Mononuclear cell (primary cell): ENCODE measurements at regions not wholly inside any gene's neighbourhood (a gene's known extent, or its start where the extent isn't known, plus 50 kb on each side); places are given as distances from the start of the nearest gene placed in this dataset.

Experiments
- H3K27me3 ChIP-seq: 2 replicates; pipeline ENCODE4 v1.6.0; 2011; ENCODE audit warnings: low read length, control low read depth; ENCODE audit not compliant: insufficient read depth
- H3K4me1 ChIP-seq: 2 replicates; pipeline ENCODE4 v1.5.1; 2011; ENCODE audit warnings: mild to moderate bottlenecking, low read length, control low read depth; ENCODE audit not compliant: insufficient read depth
- H3K4me3 ChIP-seq: 2 replicates; pipeline ENCODE4 v1.5.1; 2011; ENCODE audit warnings: mild to moderate bottlenecking, low read length, moderate library complexity
- H3K9me3 ChIP-seq: 2 replicates; pipeline ENCODE4 v1.5.1; 2011; ENCODE audit warnings: low read depth, mild to moderate bottlenecking, control low read depth, low read length

DNA sequence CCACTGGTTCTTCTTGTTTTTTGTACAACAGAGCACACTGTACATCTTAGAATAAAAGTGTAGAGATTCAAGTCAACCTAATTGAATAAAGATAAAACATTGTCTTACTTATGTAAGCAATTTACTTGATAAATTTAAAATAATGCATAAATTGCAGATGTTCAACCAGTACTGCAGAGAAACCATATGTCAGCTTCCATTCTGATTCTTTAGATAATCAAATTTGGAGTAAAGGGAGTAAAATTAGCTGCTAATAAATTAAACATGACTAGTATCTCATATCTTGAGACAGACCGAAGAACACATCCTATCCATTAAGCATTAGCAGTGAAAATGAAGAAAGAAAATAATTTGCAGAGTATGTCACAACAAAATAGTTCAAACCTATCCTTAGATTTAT, 261.2 kb downstream of the GASK1B start:
- no peaks in the 10 kb centered on the region for H3K4me1 ChIP-seq
- H3K27me3 ChIP-seq, result no peaks in the 10 kb centered on the region
- no peaks in the 10 kb centered on the region for H3K9me3 ChIP-seq
- no peak overlapping the region for H3K4me3 ChIP-seq

GRCh38 chr4:157908691-157909090, 264.1 kb downstream of the GASK1B start:
- Histone ChIP-seq H3K27me3 (no peaks in the 10 kb centered on the region), H3K4me1 (no peaks in the 10 kb centered on the region), H3K9me3 (no peaks in the 10 kb centered on the region), H3K4me3 (no peak overlapping the region)

- H3K27me3 ChIP-seq, result no peaks in the 10 kb centered on the region
- H3K4me3 ChIP-seq, result no peak overlapping the region
- H3K9me3 ChIP-seq, result no peaks in the 10 kb centered on the region
- no peaks in the 10 kb centered on the region for H3K4me1 ChIP-seq
Observed at GRCh38 chr4:157908031-157908430, 264.8 kb downstream of the GASK1B start.

GRCh38 chr4:157907226-157907946, 265.4 kb downstream of the GASK1B start:
- Histone ChIP-seq H3K4me3 (no peak overlapping the region), H3K27me3 (no peaks in the 10 kb centered on the region), H3K4me1 (no peaks in the 10 kb centered on the region), H3K9me3 (no peaks in the 10 kb centered on the region)

- H3K27me3 ChIP-seq, result no peaks in the 10 kb centered on the region
- no peaks in the 10 kb centered on the region for H3K4me1 ChIP-seq
- H3K4me3 ChIP-seq, result no peak overlapping the region
- H3K9me3 ChIP-seq, result no peaks in the 10 kb centered on the region
Observed at GRCh38 chr4:157898836-157899605, 273.8 kb downstream of the GASK1B start.

DNA sequence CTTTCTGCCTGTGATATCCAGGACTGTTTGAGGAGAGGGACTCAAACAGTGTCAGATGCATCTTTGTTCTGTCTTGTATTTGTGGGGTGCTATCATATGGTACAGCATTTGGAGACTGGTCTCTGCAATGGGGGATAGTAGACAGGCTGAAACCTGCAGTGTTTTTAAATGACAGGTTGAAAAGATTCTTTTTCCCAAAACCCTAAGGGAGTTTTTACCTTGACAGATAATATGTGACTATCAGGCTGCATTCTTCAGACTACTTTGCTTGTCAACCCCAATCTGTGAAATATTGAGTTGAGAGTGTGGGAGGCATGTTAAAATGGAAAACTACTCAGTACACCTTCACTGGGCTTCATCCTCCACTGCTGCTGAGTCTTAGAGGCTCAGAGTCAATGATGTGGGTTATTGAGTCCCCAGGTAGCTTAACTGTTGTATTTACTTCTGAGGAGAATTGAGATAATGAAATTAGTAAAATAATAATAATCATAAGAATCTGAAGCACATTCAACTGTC, 274.9 kb downstream of the GASK1B start:
- no peaks in the 10 kb centered on the region for H3K9me3 ChIP-seq

DNA sequence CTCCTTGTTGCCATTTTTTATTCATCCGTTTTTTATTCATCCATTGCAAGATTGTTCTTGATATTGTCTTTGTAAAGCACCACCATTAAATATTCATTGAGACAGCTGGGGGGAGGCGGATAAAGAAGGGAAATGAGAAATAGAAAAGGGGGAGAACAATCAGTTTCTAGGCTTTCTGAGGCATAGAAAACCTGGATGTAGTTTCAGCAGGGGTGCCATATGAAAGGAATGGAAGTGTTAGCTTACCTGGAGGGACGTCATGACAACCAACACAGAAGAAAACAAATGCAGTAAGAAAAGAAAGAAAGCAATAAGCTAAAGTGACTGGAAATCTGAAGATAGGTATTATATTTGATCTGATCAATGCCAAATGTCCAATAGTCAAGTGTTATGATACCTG, 276.1 kb downstream of the GASK1B start:
- H3K4me1 ChIP-seq, result no peaks in the 10 kb centered on the region
- H3K4me3 ChIP-seq, result no peak overlapping the region
- no peaks in the 10 kb centered on the region for H3K27me3 ChIP-seq
- no peaks in the 10 kb centered on the region for H3K9me3 ChIP-seq

More for the DNA sequence above, 274.9 kb downstream of the GASK1B start:
- Histone ChIP-seq H3K4me3 (no peak overlapping the region), H3K4me1 (no peaks in the 10 kb centered on the region), H3K27me3 (no peaks in the 10 kb centered on the region)

DNA sequence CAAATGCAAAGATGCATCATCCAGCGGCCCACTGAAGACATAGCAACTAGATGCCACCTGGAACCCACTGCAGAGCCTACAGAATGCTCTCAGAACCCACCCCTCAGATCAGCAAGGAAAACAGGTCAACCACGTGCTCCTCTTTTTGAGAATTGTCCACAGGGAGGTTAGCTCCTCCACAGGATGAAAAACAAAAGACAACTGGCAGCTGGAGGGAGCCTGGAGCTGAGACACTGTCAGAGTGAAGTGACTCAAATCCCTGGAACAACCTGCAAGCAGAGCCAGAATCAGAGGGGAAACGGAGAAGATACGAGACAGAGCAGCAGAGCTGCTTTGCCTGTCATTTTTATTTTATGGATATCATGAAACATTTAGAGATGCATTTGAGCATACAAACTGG, 277.6 kb downstream of the GASK1B start:
- no peaks in the 10 kb centered on the region for H3K4me1 ChIP-seq
- H3K4me3 ChIP-seq, result no peak overlapping the region
- no peaks in the 10 kb centered on the region for H3K27me3 ChIP-seq
- H3K9me3 ChIP-seq, result no peaks in the 10 kb centered on the region

- Histone ChIP-seq H3K9me3 (no peaks in the 10 kb centered on the region), H3K4me3 (no peak overlapping the region), H3K27me3 (no peaks in the 10 kb centered on the region), H3K4me1 (no peaks in the 10 kb centered on the region)
Observed at GRCh38 chr4:157889788-157890187, 283.0 kb downstream of the GASK1B start.

- H3K27me3 ChIP-seq, result no peaks in the 10 kb centered on the region
- no peaks in the 10 kb centered on the region for H3K4me1 ChIP-seq
- no peaks in the 10 kb centered on the region for H3K9me3 ChIP-seq
- no peak overlapping the region for H3K4me3 ChIP-seq
Observed at GRCh38 chr4:157888281-157888680, 284.5 kb downstream of the GASK1B start.

DNA sequence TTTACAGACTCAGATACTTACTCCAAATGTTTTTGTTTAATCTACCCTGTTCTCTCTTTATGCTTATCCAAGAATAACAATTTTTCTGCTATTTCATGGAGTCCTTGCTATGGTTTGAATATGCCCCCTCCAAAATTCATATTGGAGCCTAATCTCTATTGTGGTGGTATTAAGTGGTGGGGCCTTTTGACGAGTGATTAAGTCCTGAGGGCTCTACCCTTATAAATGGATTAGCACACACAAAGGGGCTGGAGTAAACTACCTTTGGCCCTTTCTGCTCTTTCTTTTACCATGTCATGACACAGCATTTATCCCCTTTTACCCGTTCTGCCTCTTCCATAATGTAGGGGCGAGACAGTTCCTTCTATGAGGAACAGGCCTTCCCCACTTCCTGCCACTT, 285.5 kb downstream of the GASK1B start:
- Histone ChIP-seq H3K9me3 (no peaks in the 10 kb centered on the region), H3K27me3 (no peaks in the 10 kb centered on the region), H3K4me1 (no peaks in the 10 kb centered on the region), H3K4me3 (no peak overlapping the region)

- no peak overlapping the region for H3K4me3 ChIP-seq
- H3K9me3 ChIP-seq, result no peaks in the 10 kb centered on the region
- no peaks in the 10 kb centered on the region for H3K27me3 ChIP-seq
- no peaks in the 10 kb centered on the region for H3K4me1 ChIP-seq
Observed at GRCh38 chr4:157886645-157887044, 286.2 kb downstream of the GASK1B start.

DNA sequence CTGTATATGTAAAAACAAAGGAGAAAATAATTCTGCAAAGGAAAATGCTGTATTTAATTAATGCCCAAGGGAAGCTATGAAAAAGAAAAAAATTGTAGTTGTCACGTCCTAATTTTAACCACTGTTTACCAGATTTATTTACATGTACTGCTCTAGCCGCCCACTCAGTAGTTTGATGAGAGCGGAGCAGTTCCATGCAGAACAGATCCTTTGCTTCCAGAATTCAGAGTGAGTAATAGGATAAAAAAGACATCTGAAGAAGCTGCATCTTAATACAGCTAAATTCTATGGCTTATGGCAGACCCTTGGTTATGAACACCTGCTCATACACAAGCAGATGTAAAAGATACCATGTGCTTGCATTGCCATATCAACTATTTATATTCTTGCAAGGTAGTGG, 287.0 kb downstream of the GASK1B start:
- H3K9me3 ChIP-seq, result no peaks in the 10 kb centered on the region
- no peaks in the 10 kb centered on the region for H3K4me1 ChIP-seq
- no peaks in the 10 kb centered on the region for H3K27me3 ChIP-seq
- H3K4me3 ChIP-seq, result no peak overlapping the region

- Histone ChIP-seq H3K9me3 (no peaks in the 10 kb centered on the region), H3K4me1 (no peaks in the 10 kb centered on the region), H3K4me3 (no peak overlapping the region), H3K27me3 (no peaks in the 10 kb centered on the region)
Observed at GRCh38 chr4:157882901-157883300, 289.9 kb downstream of the GASK1B start.

- Histone ChIP-seq H3K4me3 (no peak overlapping the region), H3K4me1 (no peaks in the 10 kb centered on the region), H3K9me3 (no peaks in the 10 kb centered on the region), H3K27me3 (no peaks in the 10 kb centered on the region)
Observed at GRCh38 chr4:157880761-157881160, 292.1 kb downstream of the GASK1B start.

GRCh38 chr4:157854819-157855218, 318.0 kb downstream of the GASK1B start:
- Histone ChIP-seq H3K9me3 (no peaks in the 10 kb centered on the region), H3K27me3 (no peaks in the 10 kb centered on the region), H3K4me3 (no peak overlapping the region), H3K4me1 (no peaks in the 10 kb centered on the region)
